Epithelial cell of prostate (primary cell): ENCODE measurements at regions not wholly inside any gene's neighbourhood (a gene's known extent, or its start where the extent isn't known, plus 50 kb on each side); places are given as distances from the start of the nearest gene placed in this dataset.
"Not testable (repeated sequence)": the region's sequence is repeated elsewhere in the genome, so short reads cannot be mapped to it uniquely, and the experiment has no call there.

Experiments
- DNase-seq: peaks from one replicate; pipeline ENCODE4 v3.0.0-alpha.2; 2011; ENCODE audit warnings: low read depth, low spot score
- H3K27ac ChIP-seq: fragments of 450-650 bp; 2 replicates; pipeline ENCODE4 v1.5.1; 2017; ENCODE audit warnings: mild to moderate bottlenecking

DNA sequence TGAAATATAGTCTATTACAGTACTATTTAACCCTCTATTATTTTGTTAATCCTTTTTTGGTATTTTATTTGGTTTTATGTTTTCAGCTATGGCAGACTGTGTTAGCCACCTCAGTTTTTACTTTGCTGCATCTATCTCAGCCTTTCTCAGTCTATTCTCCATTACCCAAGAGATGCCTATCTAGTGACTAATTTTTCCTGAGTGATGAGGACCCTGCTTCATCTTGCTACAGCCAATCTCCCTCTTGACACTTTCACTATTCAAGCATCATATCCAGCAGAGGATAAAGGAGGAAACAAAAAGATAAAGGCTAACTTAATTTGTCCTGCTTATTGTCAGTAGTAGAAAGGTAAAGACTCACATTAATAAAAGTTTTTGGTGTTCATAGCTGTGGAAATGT lies 141.8 kb upstream of the NECTIN3 start:
- no peak for DNase-seq
- H3K27ac ChIP-seq: no peak overlapping the region

DNA sequence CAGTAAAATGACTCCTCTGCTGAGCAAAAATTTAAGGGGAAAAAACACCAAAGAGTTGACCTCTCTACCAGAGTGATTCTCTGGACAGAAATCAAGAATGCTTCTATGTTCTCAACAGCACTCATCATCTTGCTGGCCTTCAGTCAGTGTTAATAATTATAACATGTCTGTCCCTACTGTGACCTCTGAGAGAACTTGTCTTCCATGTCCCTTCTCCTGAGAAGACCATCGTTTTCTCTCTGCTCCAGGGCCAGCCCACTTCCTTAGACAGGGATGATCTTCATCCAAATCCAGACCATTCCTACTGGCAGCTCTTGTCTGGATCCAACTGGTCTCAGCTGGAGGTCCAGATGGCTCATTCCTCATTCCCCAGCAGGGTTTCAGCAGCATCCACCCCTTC lies 139.0 kb upstream of the NECTIN3 start:
- DNase-seq: no peak
- H3K27ac ChIP-seq: no peak overlapping the region

DNA sequence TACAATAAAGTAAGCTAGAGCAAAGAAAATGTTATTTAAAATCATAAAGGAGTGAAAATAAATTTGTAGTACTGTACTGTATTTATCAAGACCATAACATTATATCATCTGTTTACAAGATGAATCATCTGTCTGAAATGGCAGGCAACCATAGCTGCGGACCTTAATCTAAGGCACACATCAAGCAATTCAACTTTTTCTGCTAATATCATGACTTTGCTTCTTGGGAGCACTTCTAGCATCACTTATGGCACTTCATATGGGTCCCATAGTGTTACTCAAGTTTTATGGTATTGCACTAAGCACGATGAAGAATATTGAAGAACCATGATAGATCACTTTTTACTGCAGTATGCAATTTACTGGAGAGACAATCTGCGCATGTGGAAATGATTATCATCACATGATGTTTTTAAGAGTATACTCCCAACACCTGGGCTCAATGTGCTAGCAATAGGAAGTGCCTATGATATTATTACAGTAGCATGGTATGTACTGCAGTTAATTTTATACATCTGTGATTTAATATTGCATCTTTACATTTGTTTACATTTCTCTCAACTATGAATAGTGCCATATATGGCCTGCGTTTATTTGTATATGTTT lies 137.7 kb upstream of the NECTIN3 start:
- no peak overlapping the region for H3K27ac ChIP-seq
- no peak for DNase-seq

- no peak for DNase-seq
Observed at GRCh38 chr3:110938629-110939028, 133.0 kb upstream of the NECTIN3 start.

GRCh38 chr3:110940055-110940454 lies 131.6 kb upstream of the NECTIN3 start:
- DNase-seq: no peak
- H3K27ac ChIP-seq: no peak overlapping the region

More at GRCh38 chr3:110938629-110939028, 133.0 kb upstream of the NECTIN3 start:
- no peak overlapping the region for H3K27ac ChIP-seq

- no peak overlapping the region for H3K27ac ChIP-seq
- no peak for DNase-seq
Observed at GRCh38 chr3:110944782-110945181, 126.8 kb upstream of the NECTIN3 start.

DNA sequence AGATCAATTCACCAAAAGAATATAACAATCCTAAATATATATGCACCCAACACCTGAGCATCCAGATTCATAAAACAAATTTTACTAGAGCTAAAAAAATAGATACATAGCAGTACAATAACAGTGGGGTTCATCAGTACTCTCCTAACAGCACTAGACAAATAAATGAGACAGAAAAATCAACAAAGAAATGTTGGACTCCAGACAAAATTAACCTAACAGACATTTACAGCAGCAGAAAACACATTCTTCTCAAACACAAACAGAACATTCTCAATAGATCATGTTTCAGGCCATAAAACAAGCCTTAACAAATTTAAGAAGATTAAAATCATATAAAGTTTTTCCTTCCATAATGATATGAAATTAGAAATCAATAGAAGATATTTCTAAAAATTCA lies 124.8 kb upstream of the NECTIN3 start:
- DNase-seq: no peak
- no peak overlapping the region for H3K27ac ChIP-seq

DNA sequence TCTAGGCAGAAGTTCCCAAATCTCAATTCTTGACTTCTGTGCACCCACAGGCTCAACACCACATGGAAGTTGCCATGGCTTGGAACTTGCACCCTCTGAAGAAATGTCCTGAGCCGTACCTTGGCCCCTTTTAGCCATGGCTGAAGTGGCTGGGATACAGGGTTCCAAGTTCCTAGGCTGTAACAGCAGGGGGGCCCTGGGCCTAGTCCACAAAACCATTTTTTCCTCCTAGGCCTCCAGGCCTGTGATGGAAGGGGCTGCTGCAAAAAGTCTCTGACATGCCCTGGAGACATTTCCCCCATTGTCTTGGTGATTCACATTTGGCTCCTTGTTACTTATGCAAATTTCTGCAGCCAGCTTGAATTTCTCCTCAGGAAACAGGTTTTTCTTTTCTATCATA lies 122.4 kb upstream of the NECTIN3 start:
- not testable (repeated sequence) for H3K27ac ChIP-seq, DNase-seq

- DNase-seq: no peak
- H3K27ac ChIP-seq: no peak overlapping the region
Observed at GRCh38 chr3:110955301-110955880, 116.2 kb upstream of the NECTIN3 start.

GRCh38 chr3:110956081-110956480 lies 115.5 kb upstream of the NECTIN3 start:
- no peak overlapping the region for H3K27ac ChIP-seq
- DNase-seq: no peak

GRCh38 chr3:110957247-110958025 lies 114.2 kb upstream of the NECTIN3 start:
- H3K27ac ChIP-seq: no peak overlapping the region
- no peak for DNase-seq

GRCh38 chr3:110958313-110959147 lies 113.1 kb upstream of the NECTIN3 start:
- DNase-seq: no peak
- no peak overlapping the region for H3K27ac ChIP-seq

GRCh38 chr3:110965976-110966375 lies 105.6 kb upstream of the NECTIN3 start:
- DNase-seq: no peak
- H3K27ac ChIP-seq: no peak overlapping the region

DNA sequence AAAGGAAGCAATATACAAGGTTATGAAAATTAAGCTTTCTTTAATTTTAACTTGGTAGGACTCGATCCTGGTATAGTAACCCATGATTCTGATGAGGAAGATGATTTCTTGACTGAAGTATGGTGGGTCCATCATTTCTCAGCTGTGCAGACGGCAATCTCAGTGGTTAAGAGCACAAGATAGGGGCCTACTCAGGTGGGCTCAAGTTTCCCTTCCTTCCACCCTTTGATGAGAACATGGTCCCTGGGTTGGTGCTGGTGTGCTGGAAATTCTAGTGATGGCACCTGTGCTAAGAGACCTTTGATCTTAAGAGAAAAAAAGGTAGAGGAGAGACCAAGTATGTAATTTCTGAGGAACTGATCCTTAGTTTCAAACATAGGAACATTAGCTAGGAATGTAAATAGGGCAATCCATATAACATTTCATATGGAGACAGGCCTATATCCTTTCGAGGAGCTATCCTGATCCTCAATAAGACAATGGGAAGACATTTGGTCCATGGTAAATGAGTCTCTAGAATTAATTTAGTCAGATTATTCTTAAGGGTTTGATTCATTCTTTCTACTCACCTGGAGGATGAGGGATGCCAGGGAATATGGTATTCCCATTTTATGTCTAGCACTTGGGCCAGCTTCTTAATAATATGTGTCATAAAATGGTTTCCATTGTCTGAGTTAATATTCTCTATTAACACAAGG lies 104.5 kb upstream of the NECTIN3 start:
- no peak for DNase-seq
- no peak overlapping the region for H3K27ac ChIP-seq

DNA sequence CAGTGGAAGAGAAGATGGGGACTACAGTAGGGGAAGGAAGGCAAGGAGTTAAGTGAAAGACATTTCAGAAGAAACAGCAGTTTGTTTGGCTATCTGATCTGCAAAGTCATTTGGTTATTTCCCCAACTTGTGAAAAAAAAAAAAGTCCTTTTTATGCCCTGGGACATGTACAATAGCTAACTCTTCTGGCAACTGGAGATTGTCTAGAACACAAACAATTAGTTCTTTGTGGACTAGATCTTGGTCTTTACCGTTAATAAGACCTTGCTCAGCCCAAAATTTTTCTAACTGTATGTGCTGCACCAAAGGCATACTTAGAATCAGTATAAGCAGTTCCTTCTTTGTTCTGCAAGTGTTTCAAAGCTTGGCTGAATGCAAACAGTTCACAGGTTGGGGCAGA lies 103.5 kb upstream of the NECTIN3 start:
- DNase-seq: no peak

DNA sequence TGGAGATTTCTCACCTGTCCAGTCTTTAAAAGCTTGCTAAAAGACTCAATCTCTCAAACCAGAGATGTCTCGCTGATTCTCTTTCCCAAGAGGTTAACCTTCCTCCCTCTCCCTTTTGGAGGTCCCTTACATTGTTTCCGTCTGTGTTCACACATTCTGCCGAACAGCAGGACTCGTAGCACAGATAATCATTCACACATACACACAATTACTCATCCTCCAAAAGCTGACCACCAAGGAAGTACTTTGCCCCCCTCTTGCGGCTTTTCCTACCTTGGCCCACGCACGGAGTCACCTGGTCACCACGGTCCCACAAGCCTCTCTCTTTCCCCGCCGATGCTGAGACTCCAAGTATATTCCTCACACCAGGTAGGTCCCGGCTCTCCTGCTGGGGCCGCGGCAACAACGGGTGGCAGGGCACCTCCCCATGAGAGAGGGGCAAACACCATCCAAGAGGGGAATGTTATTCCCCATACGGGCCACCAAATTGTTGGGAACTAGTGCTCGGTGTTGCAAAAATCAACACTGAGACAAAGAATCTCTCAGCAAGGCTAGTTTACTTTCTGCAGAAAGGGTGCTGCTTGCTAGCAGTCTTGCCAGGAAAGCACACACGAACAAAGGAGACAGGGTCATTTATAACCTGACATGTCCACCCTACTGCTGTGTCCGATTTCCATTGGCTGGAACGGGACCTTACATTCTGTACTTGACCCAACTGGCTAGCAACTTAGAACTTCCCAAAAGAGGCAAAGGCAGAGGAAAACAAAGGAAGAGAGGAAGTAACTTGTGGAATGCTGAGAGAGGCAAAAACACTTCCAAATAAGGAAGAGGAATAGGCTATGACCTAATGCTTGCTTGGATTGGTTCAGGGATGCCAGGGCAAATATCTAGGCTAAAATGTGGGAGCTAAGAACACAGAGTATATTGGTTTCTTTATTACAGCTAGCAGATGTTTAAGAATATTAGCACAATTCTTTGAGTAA lies 102.1 kb upstream of the NECTIN3 start:
- H3K27ac ChIP-seq: no peak overlapping the region
- DNase-seq: no peak

More for the DNA sequence above, 103.5 kb upstream of the NECTIN3 start:
- no peak overlapping the region for H3K27ac ChIP-seq

DNA sequence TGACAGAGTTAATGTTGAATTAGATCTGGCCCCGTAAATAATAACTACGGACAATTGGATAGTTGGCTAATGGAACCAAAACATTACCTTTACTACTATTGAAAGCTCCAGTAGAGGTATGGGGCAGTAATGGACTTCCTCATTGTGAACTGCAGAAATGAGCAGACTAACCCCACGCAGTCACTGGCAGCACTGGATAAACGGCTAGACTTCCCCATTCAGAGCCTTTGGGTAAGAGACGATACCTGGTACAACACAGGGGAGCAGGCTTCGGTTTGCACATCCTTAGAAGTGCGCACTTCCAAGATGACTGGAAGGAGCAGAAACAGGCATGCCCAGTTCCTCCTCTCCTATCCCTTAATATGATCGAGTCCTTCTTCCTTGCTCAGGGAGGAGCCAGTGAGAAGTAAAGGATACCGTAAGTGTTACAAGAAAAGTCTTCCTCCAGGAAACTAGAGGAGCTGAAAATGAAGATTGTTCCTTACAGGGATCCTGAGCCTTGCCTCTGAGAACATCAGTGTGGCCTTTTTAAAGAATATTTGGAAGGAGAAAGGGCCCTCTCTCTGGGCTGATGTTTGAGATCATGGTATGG lies 100.5 kb upstream of the NECTIN3 start:
- H3K27ac ChIP-seq: no peak overlapping the region
- no peak for DNase-seq

DNA sequence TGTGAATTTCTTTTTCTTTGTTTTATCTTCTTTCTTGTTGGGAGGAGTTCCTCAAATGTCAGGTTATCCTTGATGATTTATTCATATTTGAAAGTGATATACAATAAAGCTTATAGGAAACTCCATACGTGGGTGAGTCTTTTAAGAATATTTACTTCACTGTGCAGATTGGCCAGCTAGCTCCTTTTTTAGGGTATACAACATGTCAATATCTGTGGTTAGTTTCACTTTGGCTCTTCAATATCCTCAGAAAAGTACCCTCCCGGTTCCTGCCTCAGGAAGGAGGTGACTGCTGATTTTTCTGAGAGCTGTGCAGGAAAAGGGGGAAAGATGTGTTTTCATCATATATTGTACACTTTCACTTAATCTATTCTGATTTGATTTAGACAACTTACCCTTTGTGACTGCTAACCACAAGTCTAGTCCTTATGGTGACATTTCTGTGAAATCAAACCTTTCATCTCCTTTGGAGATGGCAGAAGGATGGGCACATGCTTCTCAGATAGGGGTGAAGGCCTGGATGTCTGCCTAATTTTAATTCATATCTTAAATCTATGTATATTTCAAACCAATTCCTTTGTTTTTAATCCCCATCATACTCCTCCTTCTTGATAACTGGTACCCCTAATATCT lies 98.2 kb upstream of the NECTIN3 start:
- DNase-seq: no peak
- no peak overlapping the region for H3K27ac ChIP-seq
